Stimulated activated CD4-positive, alpha-beta T cell treated with anti-CD3 and anti-CD28 coated beads, Interleukin-12 subunit alpha, Interleukin-12 subunit beta, amount 100 ng/mL, for 24 hours (primary cell): ENCODE measurements at regions not wholly inside any gene's neighbourhood (a gene's known extent, or its start where the extent isn't known, plus 50 kb on each side); places are given as distances from the start of the nearest gene placed in this dataset.
"Not testable (repeated sequence)": the region's sequence is repeated elsewhere in the genome, so short reads cannot be mapped to it uniquely, and the experiment has no call there.

Source experiments
- DNase-seq, 2 experiments: peaks; one replicate each; pipeline ENCODE4 v3.0.0-alpha.2; 2020; ENCODE audit warnings: low read depth in 2 of 2

DNA sequence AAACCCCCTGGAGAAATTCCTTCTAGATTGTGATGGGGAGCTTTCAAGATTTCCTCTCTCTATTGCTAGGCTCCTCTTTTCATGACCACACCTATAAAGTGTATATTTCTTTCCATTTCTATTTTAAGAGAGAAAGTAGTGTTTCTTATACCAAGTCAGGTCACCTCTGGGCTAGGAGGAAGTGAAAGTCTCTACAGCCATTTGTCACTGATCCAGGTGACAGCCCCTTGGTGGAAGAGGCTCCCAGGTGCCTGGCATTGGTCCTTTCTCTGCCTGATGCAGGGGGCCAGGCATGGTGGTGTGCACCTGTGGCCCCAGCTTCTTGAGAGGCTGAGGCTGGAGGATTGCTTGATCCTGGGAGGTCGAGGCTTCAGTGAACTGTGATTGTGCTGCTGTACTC lies 64.7 kb downstream of the DHCR7 start:
- DNase-seq, result no peak

GRCh38 chr11:71381781-71382505 lies 66.2 kb downstream of the DHCR7 start:
- DNase-seq, result no peak

- no peak for DNase-seq
Observed at GRCh38 chr11:71379701-71380100, 68.5 kb downstream of the DHCR7 start.

DNA sequence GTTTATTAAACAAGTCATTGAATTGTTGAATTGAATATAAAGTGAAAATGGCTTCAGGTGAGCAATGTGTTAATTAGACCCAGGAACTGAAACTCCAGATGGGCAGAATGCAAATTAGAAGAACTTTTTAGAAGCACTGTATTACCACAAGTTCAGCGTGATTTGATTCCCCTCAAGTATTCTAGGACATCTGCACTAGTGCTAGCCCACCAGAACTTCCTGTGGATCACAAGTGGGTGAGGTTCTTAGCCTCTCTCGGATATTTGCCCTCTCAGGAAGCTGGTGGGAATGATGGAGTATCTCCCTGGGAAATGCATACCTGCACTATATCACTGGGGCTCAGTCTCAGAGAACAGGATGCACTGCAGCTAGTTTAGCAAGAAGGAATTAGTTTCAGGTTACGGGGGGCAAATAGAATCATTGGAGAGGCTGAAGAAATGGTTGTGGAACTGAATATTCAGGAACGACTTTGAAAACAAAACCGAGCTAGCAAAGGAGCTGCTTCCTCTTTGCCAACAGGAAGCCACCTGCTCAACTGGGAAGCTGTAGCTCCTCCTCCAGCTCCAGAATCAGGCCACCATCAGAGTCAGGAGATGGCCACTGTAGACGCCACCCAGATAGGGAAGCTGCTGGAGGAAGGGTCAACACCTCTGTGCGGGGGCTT lies 74.3 kb downstream of the DHCR7 start:
- no peak for DNase-seq

DNA sequence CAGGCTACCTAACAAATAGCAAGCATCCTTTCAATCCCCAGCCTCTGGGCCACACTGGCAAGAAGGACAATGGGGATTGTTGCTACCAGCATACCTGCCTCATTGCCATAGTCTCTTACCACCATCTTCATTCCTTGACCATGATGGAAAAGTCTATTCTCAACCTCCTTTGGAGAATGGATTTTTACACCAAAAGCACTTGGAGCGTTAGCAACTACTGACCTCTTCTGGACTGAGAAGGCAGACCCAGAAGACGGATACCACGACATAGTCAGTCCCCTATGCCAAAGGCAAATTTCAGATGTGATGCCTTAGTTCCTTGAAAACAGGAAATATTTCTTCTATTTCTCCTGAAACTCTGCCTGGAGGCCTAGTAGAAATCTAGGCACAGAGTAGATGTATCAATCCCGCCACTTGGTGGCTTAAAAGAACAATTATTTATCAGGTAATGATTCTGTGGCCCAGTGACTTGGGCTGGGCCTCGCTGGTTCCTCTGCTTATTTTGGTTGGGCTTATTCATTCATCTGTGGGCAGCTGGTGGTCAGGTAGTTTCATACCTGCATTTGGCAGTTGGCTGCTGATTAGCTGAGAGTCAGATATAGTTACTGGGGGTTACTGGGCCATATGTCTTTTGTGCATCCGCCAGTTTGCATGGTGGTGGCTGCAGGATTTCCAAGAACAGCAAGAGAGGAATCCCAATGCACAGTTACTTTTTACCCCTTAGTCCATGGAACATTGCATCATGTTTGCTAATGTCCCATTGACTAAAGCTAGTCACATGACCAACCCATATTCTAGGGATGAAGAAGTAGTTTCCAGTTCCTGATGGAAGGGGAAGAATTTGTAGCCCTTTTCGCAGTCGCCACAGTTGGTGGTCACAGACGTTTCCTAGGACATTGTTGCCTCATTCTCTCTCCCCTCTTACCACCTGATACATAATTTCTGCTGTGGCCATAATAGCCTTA lies 75.2 kb downstream of the DHCR7 start:
- no peak for DNase-seq

- no peak for DNase-seq
Observed at GRCh38 chr11:71371674-71372069, 76.5 kb downstream of the DHCR7 start.

DNA sequence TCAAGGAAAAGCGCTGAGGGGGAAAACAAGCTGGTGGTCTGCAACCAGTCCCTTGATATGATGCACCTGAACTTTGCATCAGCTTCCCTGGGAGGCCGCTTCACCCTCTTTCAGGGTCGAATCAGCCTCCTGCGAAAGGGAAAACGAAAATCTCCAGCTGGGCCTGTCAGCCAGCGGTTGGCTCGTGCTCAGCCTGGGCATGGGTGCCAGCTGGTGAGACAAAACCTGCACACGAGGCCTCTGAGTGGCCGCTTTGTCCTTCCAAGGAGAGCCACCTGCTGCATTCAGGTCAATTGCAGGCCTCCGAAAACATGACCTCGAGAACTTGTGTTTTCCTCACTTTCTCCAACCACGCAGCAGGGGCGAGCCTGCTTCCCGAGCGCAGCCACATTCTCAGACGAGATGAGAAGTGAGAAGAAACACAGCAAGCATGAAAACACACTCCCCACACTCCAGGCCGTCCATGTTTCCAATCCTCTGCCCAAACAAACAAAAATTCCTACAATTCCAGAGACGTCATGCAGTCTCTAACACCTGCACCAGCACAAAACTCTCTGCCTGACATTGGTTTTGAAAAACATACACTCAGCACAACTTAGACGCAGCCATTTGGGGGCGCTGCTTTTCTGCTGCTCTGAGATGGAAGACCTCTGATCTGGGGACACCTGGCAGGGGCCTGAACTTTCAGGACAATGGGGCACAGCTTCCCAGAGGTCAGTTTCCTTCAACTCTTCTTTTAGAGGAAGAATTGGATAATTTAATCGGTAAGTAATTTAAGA lies 77.1 kb downstream of the DHCR7 start:
- no peak for DNase-seq

DNA sequence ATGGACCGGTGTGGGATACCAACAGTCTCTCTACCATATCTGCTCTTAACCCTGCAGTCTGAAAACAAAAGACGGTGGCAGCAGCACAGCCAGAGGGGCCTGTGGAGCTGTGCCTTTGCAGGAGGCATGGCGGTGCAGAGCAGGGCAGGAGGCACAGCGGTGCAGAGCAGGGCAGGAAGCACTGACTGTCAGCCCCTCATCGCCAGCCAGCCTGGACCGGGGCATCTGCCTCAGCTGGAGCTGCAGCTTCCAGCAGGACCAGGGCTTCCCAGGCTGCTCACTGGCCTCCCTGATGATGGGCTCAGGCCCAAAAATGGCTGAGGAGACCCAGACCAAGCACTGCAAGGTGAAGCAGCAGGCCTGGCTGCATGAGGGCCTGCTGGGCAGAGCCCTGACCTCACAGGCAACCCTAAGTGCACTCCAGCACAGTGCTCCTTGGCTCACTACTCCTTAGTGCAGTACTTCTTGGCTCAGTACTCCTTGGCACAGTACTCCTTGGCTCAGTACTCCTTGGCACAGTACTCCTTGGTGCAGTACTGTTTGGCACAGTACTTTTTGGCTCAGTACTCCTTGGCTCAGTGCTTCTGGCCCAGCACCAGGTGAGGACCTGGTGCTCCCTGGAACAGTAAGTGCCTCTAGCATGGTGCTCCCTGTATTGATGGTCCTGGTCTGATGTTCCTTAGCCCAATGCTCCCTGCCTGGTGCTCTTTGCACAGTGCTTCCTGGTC lies 78.0 kb downstream of the DHCR7 start:
- DNase-seq, result no peak

DNA sequence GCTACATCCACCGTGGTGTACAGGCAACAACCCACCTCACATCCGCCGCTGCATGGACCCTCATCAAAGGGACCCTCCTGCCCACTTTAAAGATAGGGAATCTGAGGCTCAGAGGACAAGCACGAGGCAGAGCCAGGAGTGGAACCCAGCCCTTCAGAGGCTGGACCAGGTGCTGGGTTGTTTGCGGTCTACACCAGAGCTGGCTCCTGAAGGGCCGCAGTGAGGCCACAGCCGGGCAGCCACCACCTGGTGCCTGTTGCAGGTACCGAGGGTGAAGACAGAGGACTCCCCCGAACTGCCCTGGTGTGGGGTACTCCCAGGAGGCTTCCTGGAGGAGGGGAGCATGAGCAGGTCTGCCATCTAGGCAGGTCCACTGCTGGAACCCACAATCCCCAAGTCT lies 78.8 kb downstream of the DHCR7 start:
- no peak for DNase-seq

DNA sequence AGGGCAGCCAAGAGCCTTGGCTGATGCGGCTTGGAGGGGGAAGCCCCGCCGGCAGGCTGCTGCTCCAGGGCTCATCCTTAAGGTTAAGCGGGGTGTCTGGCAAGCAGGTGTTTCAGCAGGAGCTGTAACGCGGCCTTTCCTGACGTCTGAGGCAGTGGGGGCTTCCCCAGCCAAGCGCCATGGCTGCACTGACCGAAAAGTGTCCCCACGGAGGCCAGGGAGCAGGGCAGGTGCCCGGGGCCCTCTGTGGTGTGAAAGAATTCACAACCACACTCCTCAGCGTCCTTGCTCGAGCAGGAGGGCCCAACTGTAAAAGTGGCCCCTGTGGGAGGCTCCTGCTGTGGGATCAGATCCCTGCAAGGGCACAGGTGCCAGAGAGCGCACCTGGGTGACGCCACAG lies 79.2 kb downstream of the DHCR7 start:
- no peak for DNase-seq

- no peak for DNase-seq
Observed at GRCh38 chr11:71367756-71368155, 80.4 kb downstream of the DHCR7 start.

GRCh38 chr11:71367276-71367675 lies 80.9 kb downstream of the DHCR7 start:
- DNase-seq, result not testable (repeated sequence)

- no peak for DNase-seq
Observed at GRCh38 chr11:71366076-71366475, 82.1 kb downstream of the DHCR7 start.

DNA sequence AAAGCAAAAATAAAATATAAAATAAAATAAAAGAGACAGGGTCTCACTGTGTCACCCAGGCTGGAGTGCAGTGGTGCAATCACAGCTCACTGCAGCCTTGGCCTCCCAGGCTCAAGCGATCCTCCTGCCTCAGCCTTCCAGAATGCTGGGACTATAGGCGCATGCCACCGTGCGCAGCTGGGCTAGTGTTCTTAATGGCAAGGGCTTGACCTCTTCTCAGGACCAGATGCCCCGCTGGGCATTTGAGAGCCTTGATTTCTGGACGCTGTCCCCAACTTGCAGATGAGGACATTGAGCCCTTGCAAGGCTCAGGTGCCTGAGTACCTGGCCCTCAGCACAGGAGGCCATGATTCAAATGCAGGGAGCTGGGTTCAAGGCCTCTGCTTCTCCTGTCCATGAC lies 82.6 kb downstream of the DHCR7 start:
- no peak for DNase-seq

DNA sequence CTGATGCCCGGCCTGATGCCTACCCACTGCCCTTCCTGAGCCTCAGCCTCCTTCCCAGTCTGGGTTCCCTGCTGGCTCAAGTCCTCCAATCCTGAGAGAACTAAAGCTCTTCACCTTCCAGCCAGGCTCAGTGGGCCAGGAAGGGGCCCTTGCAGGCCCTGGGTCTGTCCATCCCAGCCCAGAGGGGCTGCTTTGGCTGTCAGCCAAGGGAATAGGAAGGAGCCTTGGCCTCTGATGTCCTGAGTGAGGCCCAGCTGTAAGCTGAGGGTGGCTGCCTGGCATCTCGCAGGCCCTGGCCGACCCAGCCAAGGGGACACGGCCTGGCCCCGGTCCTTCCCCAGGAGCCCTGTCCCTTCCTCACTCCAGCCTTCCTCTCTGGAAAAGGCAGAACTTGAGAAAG lies 83.4 kb downstream of the DHCR7 start:
- DNase-seq, result no peak

- no peak for DNase-seq
Observed at GRCh38 chr11:71364176-71364671, 84.0 kb downstream of the DHCR7 start.

DNA sequence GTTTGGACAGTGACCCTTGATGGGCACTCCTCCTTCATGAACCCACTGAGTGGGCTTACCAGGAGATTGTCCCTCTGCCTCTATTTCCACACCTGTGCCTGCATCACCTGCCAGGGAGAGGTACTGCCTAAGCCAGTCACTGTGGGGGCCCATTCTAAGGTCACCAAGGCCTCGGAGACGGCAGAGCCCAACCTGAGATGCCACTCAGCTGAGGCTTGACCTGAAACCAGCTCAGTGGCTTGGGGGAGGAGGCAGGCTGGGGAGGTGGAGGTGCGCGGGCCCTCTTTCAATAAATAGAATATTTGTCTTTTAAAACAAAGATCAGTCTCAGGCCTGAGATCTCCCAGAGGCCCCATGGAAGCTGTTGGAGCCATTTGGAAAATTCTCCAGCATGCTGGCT lies 84.5 kb downstream of the DHCR7 start:
- no peak for DNase-seq

- DNase-seq, result no peak
Observed at GRCh38 chr11:71358963-71359567, 89.1 kb downstream of the DHCR7 start.

DNA sequence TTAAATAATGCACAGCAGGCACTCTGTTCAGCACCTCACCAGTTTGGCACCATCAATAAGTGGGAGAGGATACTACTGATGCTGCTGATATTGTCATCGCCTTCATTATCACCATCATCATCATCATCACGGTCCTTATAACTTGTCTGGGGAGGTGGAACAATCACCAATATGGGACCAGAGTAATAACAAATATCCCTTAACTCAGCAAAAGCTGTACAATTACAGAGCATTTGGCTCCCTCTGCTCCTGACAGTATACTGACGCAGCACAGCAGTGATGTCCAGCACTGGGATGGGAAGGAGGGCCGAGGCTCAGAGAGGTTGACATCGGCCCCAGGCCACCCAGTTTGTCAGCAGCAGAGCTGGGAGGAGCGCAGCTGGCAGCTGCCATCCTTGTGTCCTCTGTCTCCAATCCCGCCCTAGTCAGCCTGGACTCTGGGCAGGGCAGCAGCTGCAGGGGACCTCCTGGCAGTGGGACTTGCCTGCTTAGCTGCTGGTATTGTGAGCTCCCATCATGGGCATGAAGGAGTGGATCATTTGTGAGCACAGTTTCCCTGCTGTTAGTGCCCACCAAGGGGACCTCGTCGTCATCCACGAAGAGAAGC lies 90.0 kb downstream of the DHCR7 start:
- DNase-seq, result no peak

DNA sequence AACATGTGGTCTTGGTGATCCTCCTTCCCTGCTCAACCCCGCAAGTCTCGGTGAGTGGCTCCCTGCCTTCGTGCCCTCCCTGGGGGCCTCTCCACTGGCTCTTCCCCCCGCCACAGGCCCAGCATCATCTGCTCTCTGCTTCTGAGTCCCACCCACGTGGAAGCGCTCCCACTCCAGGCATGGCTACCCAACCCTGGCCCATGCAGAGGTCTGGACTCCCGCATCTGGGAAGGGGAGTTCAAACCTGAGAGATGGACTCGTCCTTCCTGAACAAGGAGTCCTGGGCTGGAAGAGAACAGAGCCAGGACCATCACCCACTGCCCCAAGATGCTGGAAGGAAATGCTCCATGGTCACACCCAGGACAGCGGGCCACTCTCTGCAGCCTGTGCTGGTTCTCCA lies 90.8 kb downstream of the DHCR7 start:
- no peak for DNase-seq
